HG02678 (cell line): ENCODE measurements at regions not wholly inside any gene's neighbourhood (a gene's known extent, or its start where the extent isn't known, plus 50 kb on each side); places are given as distances from the start of the nearest gene placed in this dataset.

Experiments used
- ATAC-seq: cut with Tn5 transposase; IDR thresholded peaks from one replicate; pipeline ENCODE4 v1.9.1; 2021; ENCODE audit warnings: mild to moderate bottlenecking, moderate library complexity; ENCODE audit not compliant: unreplicated experiment

GRCh38 chr5:74576941-74577456 lies 63.5 kb downstream of the ENC1 start:
- peak; percentile 79 for ATAC-seq

GRCh38 chr5:74575741-74576538 lies 64.6 kb downstream of the ENC1 start:
- no peak for ATAC-seq

GRCh38 chr5:74570250-74570649 lies 70.3 kb downstream of the ENC1 start:
- no peak for ATAC-seq

- no peak for ATAC-seq
Measured at GRCh38 chr5:74567411-74567995, 73.0 kb downstream of the ENC1 start.

- no peak for ATAC-seq
Measured at GRCh38 chr5:74562122-74562521, 78.4 kb downstream of the ENC1 start.

- ATAC-seq = no peak
Measured at GRCh38 chr5:74560245-74560644, 80.3 kb downstream of the ENC1 start.

GRCh38 chr5:74556631-74557595 lies 83.6 kb downstream of the ENC1 start:
- ATAC-seq = no peak

- ATAC-seq = no peak
Measured at GRCh38 chr5:74556006-74556405, 84.5 kb downstream of the ENC1 start.

- no peak for ATAC-seq
Measured at GRCh38 chr5:74552101-74552500, 88.4 kb downstream of the ENC1 start.

- no peak for ATAC-seq
Measured at GRCh38 chr5:74550927-74551326, 89.6 kb downstream of the ENC1 start.

- no peak for ATAC-seq
Measured at GRCh38 chr5:74549384-74549783, 91.1 kb downstream of the ENC1 start.

GRCh38 chr5:74546796-74547195 lies 93.7 kb downstream of the ENC1 start:
- ATAC-seq = no peak

GRCh38 chr5:74544811-74545210 lies 95.7 kb downstream of the ENC1 start:
- no peak for ATAC-seq

GRCh38 chr5:74543162-74543995 lies 97.1 kb downstream of the ENC1 start:
- ATAC-seq = no peak

GRCh38 chr5:74542482-74542881 lies 98.0 kb downstream of the ENC1 start:
- ATAC-seq = no peak

GRCh38 chr5:74541381-74541781 lies 99.1 kb downstream of the ENC1 start:
- ATAC-seq = no peak

- ATAC-seq = no peak
Measured at GRCh38 chr5:74540622-74541021, 99.9 kb downstream of the ENC1 start.

- ATAC-seq = no peak
Measured at GRCh38 chr5:74539986-74540385, 100.5 kb downstream of the ENC1 start.

GRCh38 chr5:74538206-74538661 lies 102.3 kb downstream of the ENC1 start:
- no peak for ATAC-seq

- ATAC-seq = no peak
Measured at GRCh38 chr5:74536658-74537057, 103.9 kb downstream of the ENC1 start.
